ENCODE measurements at regions not wholly inside any gene's neighbourhood (a gene's known extent, or its start where the extent isn't known, plus 50 kb on each side); places are given as distances from the start of the nearest gene placed in this dataset.

- TF ChIP-seq PAWR (CRISPR knock-in tag; IDR thresholded peaks at IDR 0.05; ENCODE audit: borderline replicate concordance) (no peak), WIZ (CRISPR knock-in tag; IDR thresholded peaks at IDR 0.05) (no peak)
These were observed 481.2 kb downstream of the TFAP2A start (continued) for GRCh38 chr6:9933677-9934076.

- ATAC-seq (no peak), FAIRE-seq (no peak), DNase-seq (ENCODE audit: low spot score) (no peak)
- ChIA-PET CTCF (ENCODE audit: low intra/inter-chr PET ratio, low total read pairs) (no interaction called here), POLR2A (no interaction called here)
- TF ChIP-seq ZNF414 (CRISPR knock-in tag; IDR thresholded peaks at IDR 0.05): no peak
- no peak for TF ChIP-seq ZNF546 (CRISPR knock-in tag; conservative IDR thresholded peaks at IDR 0.05)
- TF ChIP-seq MAFF (IDR thresholded peaks at IDR 0.05; ENCODE audit: low read depth, low read length): peak; percentile 94
- no peak for TF ChIP-seq ZBTB7B (CRISPR knock-in tag; IDR thresholded peaks at IDR 0.05)
- TF ChIP-seq ZNF619 (CRISPR knock-in tag; IDR thresholded peaks at IDR 0.05): no peak
- TF ChIP-seq ZBTB20 (CRISPR knock-in tag; IDR thresholded peaks at IDR 0.05; ENCODE audit: borderline replicate concordance, low read depth): no peak
- TF ChIP-seq MAFK (conservative IDR thresholded peaks at IDR 0.05 in 1 of 2, IDR thresholded peaks at IDR 0.05 in 1 of 2; ENCODE audit: low read length in 2 of 2): peak; percentile 93 to 95
- no peak for TF ChIP-seq ZSCAN25 (CRISPR knock-in tag; IDR thresholded peaks at IDR 0.05)
- TF ChIP-seq ATF7 (IDR thresholded peaks at IDR 0.05): peak; percentile 82
- TF ChIP-seq ATF7 (CRISPR knock-in tag; IDR thresholded peaks at IDR 0.05): no peak
- no peak for TF ChIP-seq ZNF589 (CRISPR knock-in tag; conservative IDR thresholded peaks at IDR 0.05)
- Histone ChIP-seq H3K79me2 (ENCODE audit: insufficient read depth, low read length) (no peaks in the 10 kb centered on the region), H4K20me1 (ENCODE audit: insufficient read depth, low read length) (no peaks in the 10 kb centered on the region), H3K27ac (ENCODE audit: extremely low read length, insufficient read depth, low read length) (no peak overlapping the region), H3K9ac (ENCODE audit: insufficient read depth, low read depth, low read length) (no peak overlapping the region), H2AFZ (ENCODE audit: low read length) (no peak overlapping the region), H3K9me3 (ENCODE audit: low read length) (no peaks in the 10 kb centered on the region), H3K4me3 (replicated peaks in 1 of 3; ENCODE audit: insufficient read depth in 1 of 3, low read depth in 2 of 3, low read length in 3 of 3) (no peak overlapping the region), H3K27me3 (ENCODE audit: control insufficient read depth in 1 of 2, insufficient read depth in 2 of 2, low read length in 2 of 2) (no peaks in the 10 kb centered on the region), H3K4me1 (ENCODE audit: insufficient read depth, low read length) (no peaks in the 10 kb centered on the region), H3K36me3 (replicated peaks in 1 of 2; ENCODE audit: control insufficient read depth in 1 of 2, insufficient read depth in 2 of 2, low read length in 2 of 2) (no peaks in the 10 kb centered on the region), H3K4me2 (ENCODE audit: low read depth, low read length) (no peak overlapping the region)
- no TSS peak for BruUV-seq (replicated peaks)
- 73% methylated on average over 1 of the region's 1 CpG for WGBS (ENCODE audit: low lambda C conversion rate)
- in situ Hi-C loops (cut with HindIII; ENCODE audit: extremely low pct_ligation_motif_present, low pct_unique_long_range_greater_than_20kb): no loop called here
- intact Hi-C loops (cut with micrococcal nuclease; ENCODE audit: unreplicated experiment): no loop called here
These were observed 487.6 kb downstream of the TFAP2A start for GRCh38 chr6:9927275-9927674.

All from HepG2 (cell line).